HepG2 (cell line): ENCODE measurements at regions not wholly inside any gene's neighbourhood (a gene's known extent, or its start where the extent isn't known, plus 50 kb on each side); places are given as distances from the start of the nearest gene placed in this dataset.

Source experiments
- ATAC-seq: fragments of 200-7000 bp; cut with Tn5 transposase; 3 replicates; pipeline ENCODE4 v1.9.1; 2020; ENCODE audit warnings: mild to moderate bottlenecking, moderate library complexity
- BruUV-seq: library from RNA; stranded (reverse); fragments of 400-500 nt; replicated peaks from 2 replicates; lab custom pipeline; 2021; lab: Mats Ljungman, UMichigan
- CTCF ChIA-PET: fragments of 300-600 bp; formaldehyde crosslinking; extraction: SDS; loops from one replicate; lab custom pipeline; 2021; ENCODE audit warnings: low total read pairs, inconsistent platforms, low intra/inter-chr PET ratio; lab: Yijun Ruan, JAX
- POLR2A ChIA-PET: fragments of 350-600 bp; sonication (Branson Sonifier 250); formaldehyde crosslinking; loops from one replicate; lab custom pipeline; 2020; ENCODE audit warnings: antibody characterized with exemption, inconsistent platforms; lab: Yijun Ruan, JAX
- DNase-seq: peaks from one replicate; pipeline ENCODE4 v3.0.0-alpha.2; 2015; ENCODE audit warnings: low spot score
- FAIRE-seq: peaks from 3 replicates; lab custom pipeline; 2011; peaks lifted over from hg19 to GRCh38; lab: Jason Lieb, UNC
- H2AFZ ChIP-seq: one replicate; pipeline ENCODE4 v1.6.1; 2011; ENCODE audit warnings: low read length, inconsistent platforms
- H3K27ac ChIP-seq: fragments of 300-600 bp; 3 replicates; pipeline ENCODE4 v1.8.0; 2011; ENCODE audit warnings: mixed run types, mild to moderate bottlenecking, mixed read lengths, low read length, inconsistent platforms; ENCODE audit not compliant: insufficient read depth; ENCODE audit errors: extremely low read length
- H3K27me3 ChIP-seq, 2 experiments: fragments of 200-600 bp in 1 of 2; 2 replicates in 1 of 2; 3 replicates in 1 of 2; pipeline versions ENCODE4 v1.6.0 to v1.8.0; 2011; ENCODE audit warnings: low read length in 2 of 2, mild to moderate bottlenecking in 2 of 2, moderate library complexity in 2 of 2, inconsistent platforms in 1 of 2; ENCODE audit not compliant: insufficient read depth in 2 of 2, control insufficient read depth in 1 of 2
- H3K36me3 ChIP-seq, 2 experiments: fragments of 200-600 bp in 1 of 2; replicated peaks in 1 of 2; 2 replicates in 1 of 2; 3 replicates in 1 of 2; pipeline versions ENCODE4 v1.5.1 to v1.8.0; 2011; ENCODE audit warnings: low read length in 2 of 2, inconsistent platforms in 1 of 2; ENCODE audit not compliant: insufficient read depth in 2 of 2, control insufficient read depth in 1 of 2
- H3K4me1 ChIP-seq: 2 replicates; pipeline ENCODE4 v1.5.1; 2012; ENCODE audit warnings: low read length, inconsistent platforms; ENCODE audit not compliant: insufficient read depth
- H3K4me2 ChIP-seq: 2 replicates; pipeline ENCODE4 v1.6.0; 2011; ENCODE audit warnings: low read depth, low read length, inconsistent platforms
- H3K4me3 ChIP-seq, 3 experiments: fragments of 200-600 bp in 1 of 3; sonication (generic), shearing (Covaris generic) in 1 of 3; replicated peaks in 1 of 3; 2 replicates each; pipeline ENCODE4 v1.5.1; 2011 to 2016; ENCODE audit warnings: low read length in 3 of 3, inconsistent platforms in 2 of 3, low read depth in 2 of 3, mild to moderate bottlenecking in 2 of 3, control low read depth in 1 of 3, mixed read lengths in 1 of 3; ENCODE audit not compliant: insufficient read depth in 1 of 3
- H3K79me2 ChIP-seq: one replicate; pipeline ENCODE4 v1.6.1; 2011; ENCODE audit warnings: low read length, inconsistent platforms; ENCODE audit not compliant: insufficient read depth
- H3K9ac ChIP-seq: 2 replicates; pipeline ENCODE4 v1.6.0; 2011; ENCODE audit warnings: mild to moderate bottlenecking, low read depth, low read length, inconsistent platforms; ENCODE audit not compliant: insufficient read depth
- H3K9me3 ChIP-seq: 2 replicates; pipeline ENCODE4 v1.5.1; 2012; ENCODE audit warnings: mild to moderate bottlenecking, low read length
- H4K20me1 ChIP-seq: 2 replicates; pipeline ENCODE4 v1.6.0; 2011; ENCODE audit warnings: inconsistent platforms, mild to moderate bottlenecking, low read length, moderate library complexity; ENCODE audit not compliant: insufficient read depth
- RFXANK ChIP-seq: IDR thresholded peaks from 2 replicates; pipeline ENCODE4 v1.6.1; 2016
- SP2 ChIP-seq: sonication (generic); formaldehyde crosslinking; IDR thresholded peaks from 2 replicates; pipeline ENCODE4 v1.5.1; 2020; ENCODE audit warnings: mild to moderate bottlenecking, missing genetic modification reagents
- ZNF768 ChIP-seq: sonication (generic); formaldehyde crosslinking; IDR thresholded peaks from 2 replicates; pipeline ENCODE4 v1.4.0; 2020; ENCODE audit warnings: missing genetic modification reagents
- WGBS: methylation state at CpG from one replicate; pipeline ENCODE4 v1.1.6; 2017; ENCODE audit warnings: low lambda C conversion rate; 5-methylcytosine and 5-hydroxymethylcytosine counted together
- in situ Hi-C: cut with HindIII; loops from 2 replicates; pipeline ENCODE4 v1.10.0; 2017; ENCODE audit warnings: low pct_unique_long_range_greater_than_20kb; ENCODE audit not compliant: extremely low pct_ligation_motif_present
- intact Hi-C: fragments of 100-400 bp; cut with micrococcal nuclease; formaldehyde crosslinking; loops from one replicate; pipeline ENCODE4 v1.10.0; 2022; ENCODE audit not compliant: unreplicated experiment
- TF ChIP-seq, protein P1 (sequence below): sonication (generic); formaldehyde crosslinking; IDR thresholded peaks from 2 replicates; pipeline ENCODE4 v1.4.0; 2020; ENCODE audit warnings: mild to moderate bottlenecking, low read depth, missing genetic modification reagents
- TF ChIP-seq, protein P2 (sequence below): sonication (generic); formaldehyde crosslinking; IDR thresholded peaks from 2 replicates; pipeline ENCODE4 v1.5.0; 2020; ENCODE audit warnings: mild to moderate bottlenecking, missing genetic modification reagents
- TF ChIP-seq, protein P3 (sequence below): IDR thresholded peaks from 2 replicates; pipeline ENCODE4 v1.6.1; 2016; ENCODE audit warnings: missing genetic modification reagents, missing compliant biosample characterization

DNA sequence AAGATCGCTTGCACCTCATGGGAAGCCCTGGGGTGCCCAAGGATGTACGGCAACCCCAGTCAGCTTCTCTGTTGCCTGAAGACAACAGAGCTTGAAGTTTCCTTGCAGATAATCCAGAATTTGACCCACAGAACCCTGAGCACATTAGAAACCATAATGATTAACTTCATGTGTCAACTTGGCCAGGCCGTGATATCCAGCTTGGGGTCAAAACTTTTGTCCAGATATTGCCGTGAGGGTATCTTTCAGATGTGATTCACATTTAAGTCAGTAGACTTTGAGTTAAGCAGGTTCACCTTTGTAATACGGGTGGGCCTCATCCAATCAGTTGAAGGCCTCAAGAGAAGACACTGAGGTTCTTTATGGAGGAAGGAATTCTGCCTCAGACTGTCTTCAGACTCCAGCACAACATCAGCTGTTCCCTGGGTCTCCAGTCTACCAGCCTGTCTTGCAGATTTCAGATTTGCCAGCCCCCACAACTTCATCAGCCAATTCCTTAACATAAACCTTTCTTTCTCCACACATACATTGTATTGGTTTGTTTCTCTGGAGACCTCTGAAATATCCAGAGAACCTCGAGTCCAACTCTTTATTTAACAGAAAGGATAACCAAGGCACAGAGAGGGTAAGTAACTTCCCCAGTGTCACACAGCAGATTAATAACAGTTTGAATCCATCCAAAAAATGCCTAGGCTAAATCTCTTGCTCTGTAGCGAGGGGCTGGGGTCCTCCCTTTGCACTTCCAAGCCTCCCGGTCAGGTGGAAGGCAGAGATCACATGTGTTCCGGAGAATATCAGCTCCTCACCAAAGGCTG, 171.1 kb downstream of the SALL1 start:
- no peaks in the 10 kb centered on the region for H3K36me3 ChIP-seq
- H3K27ac ChIP-seq = no peak overlapping the region
- DNase-seq (no peak), FAIRE-seq (peak; percentile 40), ATAC-seq (peak; percentile 35; the same call in 1 of the 3 replicates)
- H3K9me3 ChIP-seq = no peaks in the 10 kb centered on the region
- no TSS peak for BruUV-seq
- no peaks in the 10 kb centered on the region for H4K20me1 ChIP-seq
- no peaks in the 10 kb centered on the region; a peak in 1 of 5 replicates for H3K27me3 ChIP-seq
- no peaks in the 10 kb centered on the region for H3K4me1 ChIP-seq
- no peaks in the 10 kb centered on the region for H3K79me2 ChIP-seq
- CTCF ChIA-PET = no interaction called here
- TF ChIP-seq RFXANK (CRISPR knock-in tag) (no peak), ZNF768 (CRISPR knock-in tag) (peak; percentile 60; the same call in 1 of the 2 replicates), SP2 (CRISPR knock-in tag) (no peak)
- TF ChIP-seq, protein P1, sequence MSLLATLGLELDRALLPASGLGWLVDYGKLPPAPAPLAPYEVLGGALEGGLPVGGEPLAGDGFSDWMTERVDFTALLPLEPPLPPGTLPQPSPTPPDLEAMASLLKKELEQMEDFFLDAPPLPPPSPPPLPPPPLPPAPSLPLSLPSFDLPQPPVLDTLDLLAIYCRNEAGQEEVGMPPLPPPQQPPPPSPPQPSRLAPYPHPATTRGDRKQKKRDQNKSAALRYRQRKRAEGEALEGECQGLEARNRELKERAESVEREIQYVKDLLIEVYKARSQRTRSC (CRISPR knock-in tag) = no peak
- TF ChIP-seq, protein P2, sequence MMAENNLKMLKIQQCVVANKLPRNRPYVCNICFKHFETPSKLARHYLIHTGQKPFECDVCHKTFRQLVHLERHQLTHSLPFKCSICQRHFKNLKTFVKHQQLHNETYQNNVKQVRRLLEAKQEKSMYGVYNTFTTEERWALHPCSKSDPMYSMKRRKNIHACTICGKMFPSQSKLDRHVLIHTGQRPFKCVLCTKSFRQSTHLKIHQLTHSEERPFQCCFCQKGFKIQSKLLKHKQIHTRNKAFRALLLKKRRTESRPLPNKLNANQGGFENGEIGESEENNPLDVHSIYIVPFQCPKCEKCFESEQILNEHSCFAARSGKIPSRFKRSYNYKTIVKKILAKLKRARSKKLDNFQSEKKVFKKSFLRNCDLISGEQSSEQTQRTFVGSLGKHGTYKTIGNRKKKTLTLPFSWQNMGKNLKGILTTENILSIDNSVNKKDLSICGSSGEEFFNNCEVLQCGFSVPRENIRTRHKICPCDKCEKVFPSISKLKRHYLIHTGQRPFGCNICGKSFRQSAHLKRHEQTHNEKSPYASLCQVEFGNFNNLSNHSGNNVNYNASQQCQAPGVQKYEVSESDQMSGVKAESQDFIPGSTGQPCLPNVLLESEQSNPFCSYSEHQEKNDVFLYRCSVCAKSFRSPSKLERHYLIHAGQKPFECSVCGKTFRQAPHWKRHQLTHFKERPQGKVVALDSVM = no peak
- TF ChIP-seq, protein P3, sequence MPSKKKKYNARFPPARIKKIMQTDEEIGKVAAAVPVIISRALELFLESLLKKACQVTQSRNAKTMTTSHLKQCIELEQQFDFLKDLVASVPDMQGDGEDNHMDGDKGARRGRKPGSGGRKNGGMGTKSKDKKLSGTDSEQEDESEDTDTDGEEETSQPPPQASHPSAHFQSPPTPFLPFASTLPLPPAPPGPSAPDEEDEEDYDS (CRISPR knock-in tag) = no peak
- H3K4me3 ChIP-seq = no peak overlapping the region
- no peak overlapping the region for H3K4me2 ChIP-seq
- no peak overlapping the region for H3K9ac ChIP-seq
- in situ Hi-C loops (no loop called here), intact Hi-C loops (no loop called here)
- H2AFZ ChIP-seq = no peak overlapping the region
- POLR2A ChIA-PET = no interaction called here
- 23% methylated on average over 9 of the region's 9 CpGs for WGBS
